ENCODE measurements at regions not wholly inside any gene's neighbourhood (a gene's known extent, or its start where the extent isn't known, plus 50 kb on each side); places are given as distances from the start of the nearest gene placed in this dataset.
"Not testable (repeated sequence)": the region's sequence is repeated elsewhere in the genome, so short reads cannot be mapped to it uniquely, and the experiment has no call there.

GRCh38 chr17:30625380-30625779 lies 148.2 kb downstream of the GOSR1 start:
- H3K9me2 ChIP-seq (ENCODE audit: insufficient read depth); H4K20me1 ChIP-seq (ENCODE audit: insufficient read depth); ATAC-seq; H3K79me2 ChIP-seq (ENCODE audit: insufficient read depth, low read length); BruUV-seq (replicated peaks); H3K27me3 ChIP-seq (ENCODE audit: insufficient read depth, low read length); CTCF ChIA-PET; DNase-seq (ENCODE audit: low read depth, low spot score); H3K9me3 ChIP-seq (ENCODE audit: control insufficient read depth in 1 of 2, insufficient read depth in 1 of 2, low read depth in 1 of 2, low read length in 2 of 2); H2AFZ ChIP-seq (ENCODE audit: low read depth, low read length, poor library complexity, severe bottlenecking); H3K27ac ChIP-seq (ENCODE audit: low read depth, low read length); RAD21 ChIA-PET (ENCODE audit: low non-redundant PET in 1 of 2, low total read pairs in 2 of 2, uncharacterized antibody in 2 of 2, unreplicated experiment in 2 of 2); H3K4me1 ChIP-seq (ENCODE audit: control insufficient read depth in 1 of 2, insufficient read depth in 2 of 2, low read length in 2 of 2); POLR2A ChIA-PET; H3K36me3 ChIP-seq (ENCODE audit: control insufficient read depth in 1 of 2, insufficient read depth in 2 of 2, low read length in 2 of 2); H3K4me3 ChIP-seq (replicated peaks in 1 of 2; ENCODE audit: low read depth in 1 of 2, low read length in 2 of 2); intact Hi-C loops (cut with micrococcal nuclease); H3K9ac ChIP-seq (ENCODE audit: low read length); H3K4me2 ChIP-seq (ENCODE audit: low read length): not testable (repeated sequence)

- H3K4me3 ChIP-seq (replicated peaks in 1 of 2; ENCODE audit: low read depth in 1 of 2, low read length in 2 of 2); H3K9ac ChIP-seq (ENCODE audit: low read length); H3K27ac ChIP-seq (ENCODE audit: low read depth, low read length); H3K79me2 ChIP-seq (ENCODE audit: insufficient read depth, low read length); H3K9me3 ChIP-seq (ENCODE audit: control insufficient read depth in 1 of 2, insufficient read depth in 1 of 2, low read depth in 1 of 2, low read length in 2 of 2); RAD21 ChIA-PET (ENCODE audit: low non-redundant PET in 1 of 2, low total read pairs in 2 of 2, uncharacterized antibody in 2 of 2, unreplicated experiment in 2 of 2); H4K20me1 ChIP-seq (ENCODE audit: insufficient read depth); POLR2A ChIA-PET; H2AFZ ChIP-seq (ENCODE audit: low read depth, low read length, poor library complexity, severe bottlenecking); H3K27me3 ChIP-seq (ENCODE audit: insufficient read depth, low read length); H3K4me2 ChIP-seq (ENCODE audit: low read length); H3K9me2 ChIP-seq (ENCODE audit: insufficient read depth); CTCF ChIA-PET; BruUV-seq (replicated peaks); intact Hi-C loops (cut with micrococcal nuclease); H3K36me3 ChIP-seq (ENCODE audit: control insufficient read depth in 1 of 2, insufficient read depth in 2 of 2, low read length in 2 of 2); ATAC-seq; H3K4me1 ChIP-seq (ENCODE audit: control insufficient read depth in 1 of 2, insufficient read depth in 2 of 2, low read length in 2 of 2); DNase-seq (ENCODE audit: low read depth, low spot score): not testable (repeated sequence)
These were observed 147.0 kb downstream of the GOSR1 start for GRCh38 chr17:30624180-30624579.

GRCh38 chr17:30609682-30610081 lies 132.5 kb downstream of the GOSR1 start:
- POLR2A ChIA-PET; CTCF ChIA-PET; H3K4me3 ChIP-seq (replicated peaks in 1 of 2; ENCODE audit: low read depth in 1 of 2, low read length in 2 of 2); H3K27ac ChIP-seq (ENCODE audit: low read depth, low read length); intact Hi-C loops (cut with micrococcal nuclease); ATAC-seq; H3K4me2 ChIP-seq (ENCODE audit: low read length); H4K20me1 ChIP-seq (ENCODE audit: insufficient read depth); H3K36me3 ChIP-seq (ENCODE audit: control insufficient read depth in 1 of 2, insufficient read depth in 2 of 2, low read length in 2 of 2); H2AFZ ChIP-seq (ENCODE audit: low read depth, low read length, poor library complexity, severe bottlenecking); RAD21 ChIA-PET (ENCODE audit: low non-redundant PET in 1 of 2, low total read pairs in 2 of 2, uncharacterized antibody in 2 of 2, unreplicated experiment in 2 of 2); H3K4me1 ChIP-seq (ENCODE audit: control insufficient read depth in 1 of 2, insufficient read depth in 2 of 2, low read length in 2 of 2); BruUV-seq (replicated peaks); DNase-seq (ENCODE audit: low read depth, low spot score); H3K27me3 ChIP-seq (ENCODE audit: insufficient read depth, low read length); H3K9me2 ChIP-seq (ENCODE audit: insufficient read depth); H3K9ac ChIP-seq (ENCODE audit: low read length); H3K9me3 ChIP-seq (ENCODE audit: control insufficient read depth in 1 of 2, insufficient read depth in 1 of 2, low read depth in 1 of 2, low read length in 2 of 2): not testable (repeated sequence)
- peaks cover 25% of the 10 kb centered on the region for H3K79me2 ChIP-seq (ENCODE audit: insufficient read depth, low read length)

All from HCT116 (cell line).